ENCODE measurements at regions not wholly inside any gene's neighbourhood (a gene's known extent, or its start where the extent isn't known, plus 50 kb on each side); places are given as distances from the start of the nearest gene placed in this dataset.
A peak's percentile ranks its signal among the peaks of the same experiment; 100 is the strongest.

- no peaks in the 10 kb centered on the region for H3K9me3 ChIP-seq (ENCODE audit: low read depth, low read length)
- H3K79me2 ChIP-seq (ENCODE audit: insufficient read depth, low read length): no peaks in the 10 kb centered on the region
- no peak for DNase-seq (ENCODE audit: insufficient read length, low spot score, missing footprints)
- no peaks in the 10 kb centered on the region for H4K20me1 ChIP-seq (ENCODE audit: insufficient read depth, low read length)
- H3K4me3 ChIP-seq (ENCODE audit: insufficient read depth, low read length): no peak overlapping the region
- H2AFZ ChIP-seq (ENCODE audit: low read length): no peak overlapping the region
- TF ChIP-seq CTCF (IDR thresholded peaks at IDR 0.05; ENCODE audit: extremely low read depth, low read depth, low read length): no peak
- peaks cover 40% of the 10 kb centered on the region for H3K27me3 ChIP-seq (ENCODE audit: insufficient read depth, low read length)
- H3K27ac ChIP-seq (ENCODE audit: low read depth, low read length): no peak overlapping the region
- no peak overlapping the region for H3K4me2 ChIP-seq (ENCODE audit: insufficient read depth, low read length)
- H3K36me3 ChIP-seq (ENCODE audit: insufficient read depth, low read length): no peaks in the 10 kb centered on the region
- H3K4me1 ChIP-seq (ENCODE audit: insufficient read depth, low read length): no peaks in the 10 kb centered on the region
Observed at GRCh38 chr21:38611277-38611676, 113.0 kb upstream of the ERG start.

GRCh38 chr21:38613686-38614085 lies 115.4 kb upstream of the ERG start:
- H3K27me3 ChIP-seq (ENCODE audit: insufficient read depth, low read length): peaks cover 38% of the 10 kb centered on the region
- no peaks in the 10 kb centered on the region for H3K9me3 ChIP-seq (ENCODE audit: low read depth, low read length)
- no peaks in the 10 kb centered on the region for H4K20me1 ChIP-seq (ENCODE audit: insufficient read depth, low read length)
- DNase-seq (ENCODE audit: insufficient read length, low spot score, missing footprints): no peak
- no peaks in the 10 kb centered on the region for H3K79me2 ChIP-seq (ENCODE audit: insufficient read depth, low read length)
- H3K4me2 ChIP-seq (ENCODE audit: insufficient read depth, low read length): no peak overlapping the region
- no peaks in the 10 kb centered on the region for H3K36me3 ChIP-seq (ENCODE audit: insufficient read depth, low read length)
- H3K4me1 ChIP-seq (ENCODE audit: insufficient read depth, low read length): no peaks in the 10 kb centered on the region
- no peak overlapping the region for H3K27ac ChIP-seq (ENCODE audit: low read depth, low read length)
- no peak for TF ChIP-seq CTCF (IDR thresholded peaks at IDR 0.05; ENCODE audit: extremely low read depth, low read depth, low read length)
- H3K4me3 ChIP-seq (ENCODE audit: insufficient read depth, low read length): no peak overlapping the region
- no peak overlapping the region for H2AFZ ChIP-seq (ENCODE audit: low read length)

- H2AFZ ChIP-seq (ENCODE audit: low read length): no peak overlapping the region
- TF ChIP-seq CTCF (IDR thresholded peaks at IDR 0.05; ENCODE audit: extremely low read depth, low read depth, low read length): no peak
- no peaks in the 10 kb centered on the region for H3K79me2 ChIP-seq (ENCODE audit: insufficient read depth, low read length)
- no peaks in the 10 kb centered on the region for H3K9me3 ChIP-seq (ENCODE audit: low read depth, low read length)
- no peak overlapping the region for H3K4me2 ChIP-seq (ENCODE audit: insufficient read depth, low read length)
- H3K36me3 ChIP-seq (ENCODE audit: insufficient read depth, low read length): no peaks in the 10 kb centered on the region
- no peaks in the 10 kb centered on the region for H4K20me1 ChIP-seq (ENCODE audit: insufficient read depth, low read length)
- no peak overlapping the region for H3K27ac ChIP-seq (ENCODE audit: low read depth, low read length)
- DNase-seq (ENCODE audit: insufficient read length, low spot score, missing footprints): peak; percentile 63
- H3K27me3 ChIP-seq (ENCODE audit: insufficient read depth, low read length): peaks cover 34% of the 10 kb centered on the region
- H3K4me3 ChIP-seq (ENCODE audit: insufficient read depth, low read length): no peak overlapping the region
- H3K4me1 ChIP-seq (ENCODE audit: insufficient read depth, low read length): peaks cover 3% of the 10 kb centered on the region
Observed at GRCh38 chr21:38614558-38614957, 116.3 kb upstream of the ERG start.

GRCh38 chr21:38619480-38619879 lies 121.2 kb upstream of the ERG start:
- Histone ChIP-seq H2AFZ (ENCODE audit: low read length) (no peak overlapping the region), H4K20me1 (ENCODE audit: insufficient read depth, low read length) (no peaks in the 10 kb centered on the region), H3K4me1 (ENCODE audit: insufficient read depth, low read length) (peaks cover 16% of the 10 kb centered on the region), H3K4me3 (ENCODE audit: insufficient read depth, low read length) (no peak overlapping the region), H3K27ac (ENCODE audit: low read depth, low read length) (peak overlapping the region; percentile 20), H3K4me2 (ENCODE audit: insufficient read depth, low read length) (peak overlapping the region; percentile 21), H3K27me3 (ENCODE audit: insufficient read depth, low read length) (peaks cover 15% of the 10 kb centered on the region), H3K9me3 (ENCODE audit: low read depth, low read length) (no peaks in the 10 kb centered on the region), H3K79me2 (ENCODE audit: insufficient read depth, low read length) (no peaks in the 10 kb centered on the region), H3K36me3 (ENCODE audit: insufficient read depth, low read length) (no peaks in the 10 kb centered on the region)
- no peak for DNase-seq (ENCODE audit: insufficient read length, low spot score, missing footprints)
- TF ChIP-seq CTCF (IDR thresholded peaks at IDR 0.05; ENCODE audit: extremely low read depth, low read depth, low read length): no peak

Data from osteoblast (primary cell).